ENCODE measurements at regions not wholly inside any gene's neighbourhood (a gene's known extent, or its start where the extent isn't known, plus 50 kb on each side); places are given as distances from the start of the nearest gene placed in this dataset.
"Not testable (repeated sequence)": the region's sequence is repeated elsewhere in the genome, so short reads cannot be mapped to it uniquely, and the experiment has no call there.

GRCh38 chr2:207338220-207338607 lies 172.5 kb upstream of the KLF7 start:
- no peak overlapping the region for H3K27ac ChIP-seq
- H3K9ac ChIP-seq (ENCODE audit: low read depth in 2 of 2, low read length in 2 of 2), result no peak overlapping the region
- H3K4me3 ChIP-seq, result no peak overlapping the region
- no peaks in the 10 kb centered on the region for H3K27me3 ChIP-seq
- no peak for DNase-seq
- no peaks in the 10 kb centered on the region for H3K4me1 ChIP-seq
- intact Hi-C loops (cut with DNase I), result no loop called here
- H3K9me3 ChIP-seq, result no peaks in the 10 kb centered on the region
- no peaks in the 10 kb centered on the region for H3K36me3 ChIP-seq
- TF ChIP-seq, protein P1, sequence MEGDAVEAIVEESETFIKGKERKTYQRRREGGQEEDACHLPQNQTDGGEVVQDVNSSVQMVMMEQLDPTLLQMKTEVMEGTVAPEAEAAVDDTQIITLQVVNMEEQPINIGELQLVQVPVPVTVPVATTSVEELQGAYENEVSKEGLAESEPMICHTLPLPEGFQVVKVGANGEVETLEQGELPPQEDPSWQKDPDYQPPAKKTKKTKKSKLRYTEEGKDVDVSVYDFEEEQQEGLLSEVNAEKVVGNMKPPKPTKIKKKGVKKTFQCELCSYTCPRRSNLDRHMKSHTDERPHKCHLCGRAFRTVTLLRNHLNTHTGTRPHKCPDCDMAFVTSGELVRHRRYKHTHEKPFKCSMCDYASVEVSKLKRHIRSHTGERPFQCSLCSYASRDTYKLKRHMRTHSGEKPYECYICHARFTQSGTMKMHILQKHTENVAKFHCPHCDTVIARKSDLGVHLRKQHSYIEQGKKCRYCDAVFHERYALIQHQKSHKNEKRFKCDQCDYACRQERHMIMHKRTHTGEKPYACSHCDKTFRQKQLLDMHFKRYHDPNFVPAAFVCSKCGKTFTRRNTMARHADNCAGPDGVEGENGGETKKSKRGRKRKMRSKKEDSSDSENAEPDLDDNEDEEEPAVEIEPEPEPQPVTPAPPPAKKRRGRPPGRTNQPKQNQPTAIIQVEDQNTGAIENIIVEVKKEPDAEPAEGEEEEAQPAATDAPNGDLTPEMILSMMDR (IDR thresholded peaks at IDR 0.05), result no peak

DNA sequence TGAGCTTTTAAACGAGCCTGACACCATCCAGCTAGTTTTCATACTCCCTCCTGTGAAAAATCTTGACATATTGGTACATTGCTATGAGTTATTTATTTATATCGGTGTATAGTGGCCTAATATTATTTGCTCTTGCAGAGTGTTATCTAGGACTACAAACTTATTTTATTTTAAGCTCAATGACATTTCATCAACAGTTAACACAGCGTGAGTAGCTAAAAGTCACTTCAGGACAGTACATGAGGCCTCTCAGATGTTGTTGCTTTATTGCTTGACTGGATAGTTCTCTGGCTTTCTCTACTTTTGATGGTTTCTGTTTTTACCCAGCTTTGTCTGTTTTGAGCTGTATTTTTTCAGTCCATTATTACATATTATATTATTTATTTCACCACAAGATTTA lies 172.9 kb upstream of the KLF7 start:
- intact Hi-C loops (cut with DNase I), result no loop called here
- Histone ChIP-seq H3K27ac (no peak overlapping the region), H3K4me3 (no peak overlapping the region), H3K27me3 (no peaks in the 10 kb centered on the region), H3K9me3 (no peaks in the 10 kb centered on the region), H3K4me1 (no peaks in the 10 kb centered on the region), H3K9ac (ENCODE audit: low read depth in 2 of 2, low read length in 2 of 2) (no peak overlapping the region), H3K36me3 (no peaks in the 10 kb centered on the region)
- DNase-seq, result no peak
- TF ChIP-seq, protein P1 (IDR thresholded peaks at IDR 0.05), result no peak

DNA sequence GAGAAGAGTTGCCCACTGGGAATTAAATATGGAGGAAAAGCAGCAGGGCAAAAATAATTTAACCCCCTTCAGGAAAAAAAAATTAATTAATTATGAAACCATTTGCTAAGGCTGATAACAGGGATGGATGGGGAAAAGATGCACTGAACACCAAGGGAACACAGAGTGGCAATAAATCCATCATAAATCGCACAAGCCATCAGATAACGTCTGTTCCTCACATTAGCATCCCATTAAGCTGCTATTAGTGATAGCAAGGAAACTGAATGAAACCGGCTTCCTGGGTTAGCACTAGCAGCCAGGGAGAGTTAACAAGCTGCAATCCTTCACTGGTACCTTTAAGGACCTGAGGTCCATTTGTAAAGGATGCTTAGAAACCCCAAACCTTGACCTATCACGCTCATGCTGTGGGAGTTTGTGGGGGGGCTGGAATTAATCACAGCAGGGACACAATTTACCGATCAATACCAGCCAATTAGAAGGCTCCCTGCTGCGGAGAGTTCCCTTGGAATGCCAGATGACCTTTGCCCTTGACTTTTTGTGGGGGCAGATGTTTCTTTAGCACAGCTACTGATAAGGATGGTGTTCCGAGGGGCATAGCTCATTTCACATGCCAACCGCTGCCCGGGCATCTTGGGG lies 175.5 kb upstream of the KLF7 start:
- H3K9me3 ChIP-seq, result no peaks in the 10 kb centered on the region
- TF ChIP-seq, protein P1 (IDR thresholded peaks at IDR 0.05), result no peak
- no peak overlapping the region for H3K4me3 ChIP-seq
- DNase-seq, result no peak
- H3K36me3 ChIP-seq, result no peaks in the 10 kb centered on the region
- H3K27ac ChIP-seq, result no peak overlapping the region
- H3K27me3 ChIP-seq, result no peaks in the 10 kb centered on the region
- H3K9ac ChIP-seq (ENCODE audit: low read depth in 2 of 2, low read length in 2 of 2), result no peak overlapping the region
- no peaks in the 10 kb centered on the region for H3K4me1 ChIP-seq
- intact Hi-C loops (cut with DNase I), result loop anchor here (10.0 kb wide), 1 partner anchor 356 kb away; no protein-coding TSS in a partner anchor

DNA sequence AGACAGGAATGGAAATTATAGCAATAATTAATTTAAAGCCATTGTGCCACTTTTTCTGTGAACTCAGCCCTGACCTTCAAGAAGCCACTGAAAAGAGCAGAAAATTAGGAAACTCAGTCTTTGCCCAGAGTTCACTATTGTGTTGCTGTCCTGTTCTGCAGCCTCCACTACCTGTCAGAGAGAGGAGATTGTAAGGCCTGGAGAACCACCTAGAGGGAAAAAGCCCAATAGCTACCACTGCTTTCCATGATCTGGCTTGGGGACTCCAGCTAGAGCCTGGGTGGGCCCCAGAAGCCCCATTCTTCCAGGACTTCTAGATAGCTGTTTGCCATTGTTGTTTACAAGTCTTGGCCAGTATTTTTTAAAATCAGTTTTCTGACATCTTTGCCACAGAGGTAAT lies 176.1 kb upstream of the KLF7 start:
- H3K27ac ChIP-seq, result no peak overlapping the region
- H3K36me3 ChIP-seq, result no peaks in the 10 kb centered on the region
- intact Hi-C loops (cut with DNase I), result loop anchor here (10.0 kb wide), 1 partner anchor 357 kb away; no protein-coding TSS in a partner anchor
- no peaks in the 10 kb centered on the region for H3K4me1 ChIP-seq
- no peaks in the 10 kb centered on the region for H3K9me3 ChIP-seq
- H3K27me3 ChIP-seq, result no peaks in the 10 kb centered on the region
- TF ChIP-seq, protein P1 (IDR thresholded peaks at IDR 0.05), result no peak
- DNase-seq, result no peak
- no peak overlapping the region for H3K9ac ChIP-seq (ENCODE audit: low read depth in 2 of 2, low read length in 2 of 2)
- no peak overlapping the region for H3K4me3 ChIP-seq

GRCh38 chr2:207344596-207345394 lies 179.0 kb upstream of the KLF7 start:
- not testable (repeated sequence) for DNase-seq; H3K9me3 ChIP-seq; H3K4me3 ChIP-seq; H3K9ac ChIP-seq (ENCODE audit: low read depth in 2 of 2, low read length in 2 of 2); H3K27ac ChIP-seq; H3K27me3 ChIP-seq; H3K36me3 ChIP-seq; H3K4me1 ChIP-seq
- intact Hi-C loops (cut with DNase I), result loop anchor here (10.0 kb wide), 1 partner anchor 360 kb away; no protein-coding TSS in a partner anchor

DNA sequence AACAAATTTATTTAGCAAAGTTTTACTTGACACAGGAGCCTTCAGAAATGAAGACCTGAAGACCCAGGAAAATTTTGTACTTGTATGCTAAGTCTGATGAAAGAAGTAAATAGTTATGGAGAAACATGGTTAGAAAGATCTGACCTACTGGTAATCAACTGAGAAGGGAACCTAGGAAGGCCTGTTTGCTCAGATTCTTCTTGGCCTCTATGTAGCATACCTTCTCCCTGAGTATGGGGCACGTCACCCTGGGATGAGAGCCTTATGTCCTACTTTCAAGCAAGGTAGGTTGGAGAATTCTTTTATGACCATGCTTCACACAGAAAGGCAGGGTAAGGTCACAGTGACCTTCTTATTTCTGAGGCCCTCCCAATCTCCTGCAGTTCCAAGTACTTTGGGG lies 178.6 kb upstream of the CREB1 start:
- Histone ChIP-seq H3K27me3 (no peaks in the 10 kb centered on the region), H3K9me3 (no peaks in the 10 kb centered on the region), H3K9ac (ENCODE audit: low read depth in 2 of 2, low read length in 2 of 2) (no peak overlapping the region), H3K27ac (no peak overlapping the region), H3K4me1 (no peaks in the 10 kb centered on the region), H3K4me3 (no peak overlapping the region), H3K36me3 (no peaks in the 10 kb centered on the region)
- DNase-seq, result no peak
- TF ChIP-seq, protein P1 (IDR thresholded peaks at IDR 0.05), result no peak
- intact Hi-C loops (cut with DNase I), result no loop called here
